IMR-90 (cell line): ENCODE measurements at regions not wholly inside any gene's neighbourhood (a gene's known extent, or its start where the extent isn't known, plus 50 kb on each side); places are given as distances from the start of the nearest gene placed in this dataset.
"Not testable (repeated sequence)": the region's sequence is repeated elsewhere in the genome, so short reads cannot be mapped to it uniquely, and the experiment has no call there.

Experiments
- ATAC-seq: fragments of 200-7000 bp; cut with Tn5 transposase; 2 replicates; pipeline ENCODE4 v1.9.1; 2020; ENCODE audit warnings: low read depth, mild to moderate bottlenecking, moderate library complexity
- BruUV-seq: library from RNA; stranded (reverse); fragments of 400-500 nt; replicated peaks from 2 replicates; lab custom pipeline; 2021; lab: Mats Ljungman, UMichigan
- CTCF ChIA-PET: fragments of 300-600 bp; formaldehyde crosslinking; extraction: SDS; loops from one replicate; lab custom pipeline; 2021; ENCODE audit warnings: antibody characterized with exemption; lab: Yijun Ruan, JAX
- POLR2A ChIA-PET: fragments of 300-600 bp; sonication (Branson Sonifier 250); formaldehyde crosslinking; loops from one replicate; lab custom pipeline; 2022; ENCODE audit warnings: antibody characterized with exemption; ENCODE audit not compliant: unreplicated experiment; lab: Charles Lee
- DNase-seq: peaks from one replicate; pipeline ENCODE4 v3.0.0; 2013
- H2AFZ ChIP-seq: replicated peaks from 2 replicates; pipeline ENCODE3; 2013; ENCODE audit warnings: low read length, mild to moderate bottlenecking; ENCODE audit not compliant: poor library complexity
- H2AK5ac ChIP-seq: 2 replicates; pipeline ENCODE4 v1.6.1; 2013; ENCODE audit warnings: low read depth, low read length, inconsistent platforms
- H2AK9ac ChIP-seq: replicated peaks from 2 replicates; pipeline ENCODE3; 2013; ENCODE audit warnings: mild to moderate bottlenecking, low read depth, low read length, moderate library complexity; ENCODE audit not compliant: poor library complexity
- H2BK120ac ChIP-seq: 2 replicates; pipeline ENCODE4 v1.6.1; 2013; ENCODE audit warnings: low read depth, low read length, inconsistent platforms
- H2BK15ac ChIP-seq: 3 replicates; pipeline ENCODE4 v1.6.1; 2013; ENCODE audit warnings: low read depth, low read length, inconsistent platforms
- H2BK20ac ChIP-seq: 2 replicates; pipeline ENCODE4 v1.6.1; 2013; ENCODE audit warnings: low read depth, mild to moderate bottlenecking, inconsistent platforms, low read length, moderate library complexity
- H2BK5ac ChIP-seq: 2 replicates; pipeline ENCODE4 v1.6.1; 2013; ENCODE audit warnings: mild to moderate bottlenecking, low read depth, low read length, inconsistent platforms; ENCODE audit not compliant: poor library complexity, severe bottlenecking
- H3K14ac ChIP-seq: replicated peaks from 2 replicates; pipeline ENCODE4 v1.6.1; 2013; ENCODE audit warnings: low read depth, low read length, inconsistent platforms
- H3K18ac ChIP-seq: 2 replicates; pipeline ENCODE4 v1.6.1; 2013; ENCODE audit warnings: low read depth, low read length, control low read depth
- H3K23ac ChIP-seq: 2 replicates; pipeline ENCODE4 v1.6.1; 2013; ENCODE audit warnings: low read depth, low read length, inconsistent platforms
- H3K27ac ChIP-seq: 2 replicates; pipeline ENCODE4 v1.5.1; 2013; ENCODE audit warnings: mild to moderate bottlenecking, control low read depth, low read length; ENCODE audit not compliant: insufficient read depth
- H3K27me3 ChIP-seq: 2 replicates; pipeline ENCODE4 v1.6.1; 2013; ENCODE audit warnings: low read length; ENCODE audit not compliant: control insufficient read depth, insufficient read depth
- H3K36me3 ChIP-seq: 2 replicates; pipeline ENCODE4 v1.6.1; 2013; ENCODE audit warnings: low read length, mixed read lengths; ENCODE audit not compliant: control insufficient read depth, insufficient read depth
- H3K4ac ChIP-seq: 2 replicates; pipeline ENCODE4 v1.6.1; 2013; ENCODE audit warnings: low read depth, low read length, inconsistent platforms
- H3K4me1 ChIP-seq: 2 replicates; pipeline ENCODE4 v1.6.1; 2013; ENCODE audit warnings: low read length, mixed read lengths; ENCODE audit not compliant: control insufficient read depth, insufficient read depth
- H3K4me2 ChIP-seq: 2 replicates; pipeline ENCODE4 v1.6.1; 2013; ENCODE audit warnings: low read depth, mild to moderate bottlenecking, control low read depth, low read length, moderate library complexity
- H3K4me3 ChIP-seq: 2 replicates; pipeline ENCODE4 v1.5.1; 2013; ENCODE audit warnings: low read depth, mild to moderate bottlenecking, control low read depth, low read length, moderate library complexity; ENCODE audit not compliant: insufficient read depth
- H3K56ac ChIP-seq: 2 replicates; pipeline ENCODE4 v1.6.1; 2013; ENCODE audit warnings: low read length, inconsistent platforms; ENCODE audit not compliant: insufficient read depth; ENCODE audit errors: extremely low read depth
- H3K79me1 ChIP-seq, 2 experiments: 2 replicates each; pipeline ENCODE4 v1.6.1; 2013; ENCODE audit warnings: low read length in 2 of 2, inconsistent platforms in 1 of 2, low read depth in 1 of 2
- H3K9ac ChIP-seq: 2 replicates; pipeline ENCODE4 v1.6.1; 2013; ENCODE audit warnings: low read depth, low read length, control low read depth
- H3K9me1 ChIP-seq: 2 replicates; pipeline ENCODE4 v1.6.1; 2013; ENCODE audit warnings: low read length, inconsistent platforms; ENCODE audit not compliant: insufficient read depth
- H3K9me3 ChIP-seq: 2 replicates; pipeline ENCODE4 v1.6.1; 2013; ENCODE audit warnings: low read length; ENCODE audit not compliant: control insufficient read depth, insufficient read depth
- H4K20me1 ChIP-seq: 2 replicates; pipeline ENCODE4 v1.6.1; 2013; ENCODE audit warnings: low read length, inconsistent platforms; ENCODE audit not compliant: insufficient read depth
- H4K5ac ChIP-seq: 2 replicates; pipeline ENCODE4 v1.6.1; 2013; ENCODE audit warnings: mild to moderate bottlenecking, low read depth, low read length, control low read depth
- H4K8ac ChIP-seq, 2 experiments: 2 replicates each; pipeline ENCODE4 v1.6.1; 2013; ENCODE audit warnings: low read depth in 2 of 2, low read length in 2 of 2, control low read depth in 1 of 2, inconsistent platforms in 1 of 2
- H4K91ac ChIP-seq: 2 replicates; pipeline ENCODE4 v1.6.1; 2013; ENCODE audit warnings: low read depth, low read length, inconsistent platforms; ENCODE audit not compliant: insufficient read depth
- WGBS, 2 experiments: methylation state at CpG; one replicate each; pipeline versions ENCODE4 v1.1.5 to v1.1.7; 2013; ENCODE audit warnings: missing lambda C conversion rate in 2 of 2; ENCODE audit not compliant: insufficient read length in 1 of 2; ENCODE audit errors: extremely low coverage in 2 of 2; 5-methylcytosine and 5-hydroxymethylcytosine counted together
- dilution Hi-C: fragments of 300-500 bp; cut with HindIII; formaldehyde crosslinking; loops from one replicate; pipeline ENCODE4 v1.14.3; 2018; ENCODE audit warnings: low sequenced_read_pairs; ENCODE audit not compliant: unreplicated experiment
- in situ Hi-C: fragments of 300-500 bp; cut with MboI; formaldehyde crosslinking; loops from 3 replicates; pipeline ENCODE4 v1.14.3; 2019; ENCODE audit warnings: low sequenced_read_pairs, inconsistent platforms, mixed read lengths
- intact Hi-C: fragments of 100-400 bp; cut with micrococcal nuclease; formaldehyde crosslinking; loops from 2 replicates; pipeline ENCODE4 v1.10.0; 2022

DNA sequence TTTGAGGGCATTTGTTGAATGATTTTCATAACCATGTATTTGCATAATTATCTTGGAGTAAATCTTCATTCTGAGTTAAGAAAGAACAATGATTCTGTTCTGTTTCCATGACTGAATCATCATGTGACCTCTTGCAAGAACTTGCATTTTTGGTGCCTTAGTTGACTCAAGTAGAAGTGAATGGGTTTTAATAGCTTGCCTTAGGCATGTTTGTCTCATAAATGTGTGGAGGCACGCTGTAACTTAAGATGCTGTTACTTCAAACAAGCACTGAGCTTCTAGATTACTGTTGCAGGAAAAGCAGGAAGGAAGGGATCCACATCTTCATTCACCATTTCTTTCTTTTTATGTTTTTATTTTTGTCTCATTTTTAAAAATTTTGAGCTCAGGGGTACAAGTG is 875.8 kb downstream of the PRIM2 start:
- CTCF ChIA-PET, H4K91ac ChIP-seq, H4K5ac ChIP-seq, H3K79me1 ChIP-seq, H2AFZ ChIP-seq, H3K36me3 ChIP-seq, H2BK20ac ChIP-seq, H2BK5ac ChIP-seq, H3K23ac ChIP-seq, POLR2A ChIA-PET, ATAC-seq, in situ Hi-C loops, BruUV-seq, H2AK9ac ChIP-seq, H4K8ac ChIP-seq, H2BK120ac ChIP-seq, H3K9me3 ChIP-seq, H3K9ac ChIP-seq, H3K4me1 ChIP-seq, H4K20me1 ChIP-seq, H3K4me2 ChIP-seq, dilution Hi-C loops, H3K14ac ChIP-seq, H3K27ac ChIP-seq, H2AK5ac ChIP-seq, H3K56ac ChIP-seq, H3K9me1 ChIP-seq, H3K4me3 ChIP-seq, H3K4ac ChIP-seq, H2BK15ac ChIP-seq, H3K18ac ChIP-seq, H3K27me3 ChIP-seq, intact Hi-C loops, DNase-seq: not testable (repeated sequence)
- WGBS, 2 experiments, result no CpG with 5 or more reads among the region's 1 CpG
